Fibroblast of pulmonary artery (primary cell): ENCODE measurements at regions not wholly inside any gene's neighbourhood (a gene's known extent, or its start where the extent isn't known, plus 50 kb on each side); places are given as distances from the start of the nearest gene placed in this dataset.

Experiments used
- DNase-seq: peaks from one replicate; pipeline ENCODE4 v3.0.0-alpha.2; 2010; ENCODE audit warnings: low read depth
- H3K4me3 ChIP-seq: replicated peaks from 2 replicates; pipeline ENCODE4 v1.5.1; 2011; ENCODE audit warnings: low read depth, mild to moderate bottlenecking, control low read depth, low read length, moderate library complexity
- TF ChIP-seq, protein P1 (sequence below): IDR thresholded peaks from 2 replicates; pipeline ENCODE4 v1.5.1; 2011; ENCODE audit warnings: mild to moderate bottlenecking, control low read depth, low read length, inconsistent platforms; ENCODE audit errors: missing control alignments

DNA sequence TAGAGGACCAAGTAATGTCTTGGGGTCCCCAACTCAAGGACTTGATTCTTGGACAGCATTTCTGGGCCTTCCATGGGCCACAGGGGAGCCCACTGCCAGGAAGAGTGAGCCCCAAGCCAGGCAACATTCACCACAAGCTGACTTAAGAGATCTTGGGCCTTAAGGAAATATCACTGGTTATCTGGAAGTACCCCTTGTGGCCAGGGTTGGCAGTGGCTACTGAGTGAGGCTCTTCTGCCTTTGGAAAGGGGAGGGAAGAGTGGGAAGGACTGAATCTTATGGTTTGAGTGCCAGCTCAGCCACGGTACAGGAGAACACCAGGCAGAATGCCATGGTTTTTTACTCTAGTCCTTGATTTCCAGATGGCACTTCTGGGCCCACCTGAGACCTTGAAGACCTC, 228.9 kb upstream of the RGS18 start:
- TF ChIP-seq, protein P1, sequence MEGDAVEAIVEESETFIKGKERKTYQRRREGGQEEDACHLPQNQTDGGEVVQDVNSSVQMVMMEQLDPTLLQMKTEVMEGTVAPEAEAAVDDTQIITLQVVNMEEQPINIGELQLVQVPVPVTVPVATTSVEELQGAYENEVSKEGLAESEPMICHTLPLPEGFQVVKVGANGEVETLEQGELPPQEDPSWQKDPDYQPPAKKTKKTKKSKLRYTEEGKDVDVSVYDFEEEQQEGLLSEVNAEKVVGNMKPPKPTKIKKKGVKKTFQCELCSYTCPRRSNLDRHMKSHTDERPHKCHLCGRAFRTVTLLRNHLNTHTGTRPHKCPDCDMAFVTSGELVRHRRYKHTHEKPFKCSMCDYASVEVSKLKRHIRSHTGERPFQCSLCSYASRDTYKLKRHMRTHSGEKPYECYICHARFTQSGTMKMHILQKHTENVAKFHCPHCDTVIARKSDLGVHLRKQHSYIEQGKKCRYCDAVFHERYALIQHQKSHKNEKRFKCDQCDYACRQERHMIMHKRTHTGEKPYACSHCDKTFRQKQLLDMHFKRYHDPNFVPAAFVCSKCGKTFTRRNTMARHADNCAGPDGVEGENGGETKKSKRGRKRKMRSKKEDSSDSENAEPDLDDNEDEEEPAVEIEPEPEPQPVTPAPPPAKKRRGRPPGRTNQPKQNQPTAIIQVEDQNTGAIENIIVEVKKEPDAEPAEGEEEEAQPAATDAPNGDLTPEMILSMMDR: no peak
- no peak overlapping the region for H3K4me3 ChIP-seq
- DNase-seq: no peak

DNA sequence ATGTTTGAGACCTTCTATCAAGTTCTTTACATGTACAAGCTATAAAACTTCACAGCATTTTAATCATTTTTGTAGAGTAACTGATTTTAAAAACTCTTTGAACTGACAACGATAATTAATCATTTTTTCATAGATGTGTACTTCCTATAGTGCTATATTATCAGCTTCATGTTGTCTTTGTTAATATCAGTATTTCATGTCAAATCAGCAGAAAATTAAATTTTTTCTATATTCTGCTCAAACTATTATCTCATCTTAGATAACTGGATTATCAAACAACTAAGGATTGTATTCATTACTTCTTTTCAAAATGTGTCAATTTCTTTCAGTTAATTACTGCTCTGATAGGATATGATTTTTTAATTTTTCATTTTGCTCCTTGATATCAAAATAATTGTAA, 214.6 kb upstream of the RGS18 start:
- H3K4me3 ChIP-seq: no peak overlapping the region
- TF ChIP-seq, protein P1: no peak
- DNase-seq: no peak

GRCh38 chr1:191953526-191953925, 204.7 kb upstream of the RGS18 start:
- TF ChIP-seq, protein P1: no peak
- no peak overlapping the region for H3K4me3 ChIP-seq
- peak; percentile 16 for DNase-seq

DNA sequence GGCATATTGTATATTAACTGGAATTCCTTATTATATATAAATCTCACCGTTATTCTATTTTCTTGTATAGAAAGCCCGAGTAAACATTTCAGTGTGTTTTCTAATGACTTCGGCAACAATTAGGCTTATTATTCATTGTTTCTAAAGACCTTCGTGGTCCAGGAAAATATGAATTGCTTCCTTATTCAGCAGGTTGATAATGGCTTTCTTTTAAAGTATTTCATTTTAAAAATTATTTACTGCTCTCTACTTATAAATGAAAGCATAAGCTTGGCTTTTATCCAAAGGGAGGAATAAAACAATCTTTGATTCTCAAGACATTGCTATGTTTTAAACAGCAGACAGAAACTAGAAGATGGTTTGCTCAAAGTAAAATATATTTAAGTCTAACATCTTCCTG, 198.4 kb upstream of the RGS18 start:
- TF ChIP-seq, protein P1: no peak
- H3K4me3 ChIP-seq: no peak overlapping the region
- no peak for DNase-seq

GRCh38 chr1:191963286-191963685, 195.0 kb upstream of the RGS18 start:
- DNase-seq: peak; percentile 17
- no peak overlapping the region for H3K4me3 ChIP-seq
- TF ChIP-seq, protein P1: no peak

- TF ChIP-seq, protein P1: no peak
- peak; percentile 3 for DNase-seq
- no peak overlapping the region for H3K4me3 ChIP-seq
Measured at GRCh38 chr1:191963781-191964455, 194.3 kb upstream of the RGS18 start.

- no peak overlapping the region for H3K4me3 ChIP-seq
- DNase-seq: no peak
- TF ChIP-seq, protein P1: no peak
Measured at GRCh38 chr1:191969290-191969689, 189.0 kb upstream of the RGS18 start.
